Tibial nerve (tissue), 4 donors: ENCODE measurements at regions not wholly inside any gene's neighbourhood (a gene's known extent, or its start where the extent isn't known, plus 50 kb on each side); places are given as distances from the start of the nearest gene placed in this dataset.

Source experiments
- CTCF ChIP-seq, 5 experiments: fragments of 200-600 bp in 3 of 5; fragments of 450-650 bp in 2 of 5; sonication (generic) in 3 of 5; IDR thresholded peaks; one replicate each; pipeline ENCODE4 v1.5.1; 2016 to 2019; ENCODE audit warnings: antibody characterized with exemption in 5 of 5, mild to moderate bottlenecking in 3 of 5, moderate library complexity in 2 of 5
- EP300 ChIP-seq, 2 donors: sonication (generic); formaldehyde crosslinking; IDR thresholded peaks; one replicate each; pipeline ENCODE4 v1.6.1; 2017; ENCODE audit warnings: antibody characterized with exemption in 2 of 2, mild to moderate bottlenecking in 1 of 2

- TF ChIP-seq CTCF (IDR thresholded peaks at IDR 0.05) (no peak), EP300 (IDR thresholded peaks at IDR 0.05) (no peak)
Observed at GRCh38 chr18:64201781-64202180, 52.9 kb upstream of the LINC00305 start.
